ENCODE measurements at regions not wholly inside any gene's neighbourhood (a gene's known extent, or its start where the extent isn't known, plus 50 kb on each side); places are given as distances from the start of the nearest gene placed in this dataset.
"Not testable (repeated sequence)": the region's sequence is repeated elsewhere in the genome, so short reads cannot be mapped to it uniquely, and the experiment has no call there.

- no peaks in the 10 kb centered on the region for H3K4me1 ChIP-seq (ENCODE audit: control insufficient read depth in 2 of 3, insufficient read depth in 2 of 3, low read depth in 1 of 3, low read length in 3 of 3)
- H3K27me3 ChIP-seq (ENCODE audit: control insufficient read depth, insufficient read depth, low read length), result no peaks in the 10 kb centered on the region
- intact Hi-C loops (cut with DNase I), result no loop called here
- FAIRE-seq (no peak), DNase-seq (no peak)
- H3K4me3 ChIP-seq (ENCODE audit: low read length in 3 of 3), result no peak overlapping the region
- no peaks in the 10 kb centered on the region for H3K9me3 ChIP-seq (ENCODE audit: control insufficient read depth in 2 of 3, insufficient read depth in 1 of 3, low read length in 3 of 3)
- H3K27ac ChIP-seq (ENCODE audit: low read depth in 2 of 2, low read length in 2 of 2), result no peak overlapping the region
- TF ChIP-seq, protein P1, sequence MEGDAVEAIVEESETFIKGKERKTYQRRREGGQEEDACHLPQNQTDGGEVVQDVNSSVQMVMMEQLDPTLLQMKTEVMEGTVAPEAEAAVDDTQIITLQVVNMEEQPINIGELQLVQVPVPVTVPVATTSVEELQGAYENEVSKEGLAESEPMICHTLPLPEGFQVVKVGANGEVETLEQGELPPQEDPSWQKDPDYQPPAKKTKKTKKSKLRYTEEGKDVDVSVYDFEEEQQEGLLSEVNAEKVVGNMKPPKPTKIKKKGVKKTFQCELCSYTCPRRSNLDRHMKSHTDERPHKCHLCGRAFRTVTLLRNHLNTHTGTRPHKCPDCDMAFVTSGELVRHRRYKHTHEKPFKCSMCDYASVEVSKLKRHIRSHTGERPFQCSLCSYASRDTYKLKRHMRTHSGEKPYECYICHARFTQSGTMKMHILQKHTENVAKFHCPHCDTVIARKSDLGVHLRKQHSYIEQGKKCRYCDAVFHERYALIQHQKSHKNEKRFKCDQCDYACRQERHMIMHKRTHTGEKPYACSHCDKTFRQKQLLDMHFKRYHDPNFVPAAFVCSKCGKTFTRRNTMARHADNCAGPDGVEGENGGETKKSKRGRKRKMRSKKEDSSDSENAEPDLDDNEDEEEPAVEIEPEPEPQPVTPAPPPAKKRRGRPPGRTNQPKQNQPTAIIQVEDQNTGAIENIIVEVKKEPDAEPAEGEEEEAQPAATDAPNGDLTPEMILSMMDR (IDR thresholded peaks at IDR 0.05; ENCODE audit: borderline replicate concordance, extremely low read depth, insufficient read depth), result no peak
- no peak overlapping the region for H3K9ac ChIP-seq (ENCODE audit: low read length in 3 of 3)
- no peaks in the 10 kb centered on the region for H3K36me3 ChIP-seq (ENCODE audit: control insufficient read depth in 2 of 3, insufficient read depth in 3 of 3, low read length in 3 of 3)
These were observed 281.1 kb downstream of the NKX6-1 start for GRCh38 chr4:84218031-84218430.

- Histone ChIP-seq H3K27ac (ENCODE audit: low read depth in 2 of 2, low read length in 2 of 2) (no peak overlapping the region), H3K27me3 (ENCODE audit: control insufficient read depth, insufficient read depth, low read length) (no peaks in the 10 kb centered on the region), H3K9ac (ENCODE audit: low read length in 3 of 3) (no peak overlapping the region), H3K9me3 (ENCODE audit: control insufficient read depth in 2 of 3, insufficient read depth in 1 of 3, low read length in 3 of 3) (no peaks in the 10 kb centered on the region), H3K4me3 (ENCODE audit: low read length in 3 of 3) (no peak overlapping the region), H3K36me3 (ENCODE audit: control insufficient read depth in 2 of 3, insufficient read depth in 3 of 3, low read length in 3 of 3) (no peaks in the 10 kb centered on the region), H3K4me1 (ENCODE audit: control insufficient read depth in 2 of 3, insufficient read depth in 2 of 3, low read depth in 1 of 3, low read length in 3 of 3) (no peaks in the 10 kb centered on the region)
- FAIRE-seq, result no peak
- no peak for DNase-seq
- intact Hi-C loops (cut with DNase I), result no loop called here
- TF ChIP-seq, protein P1 (IDR thresholded peaks at IDR 0.05; ENCODE audit: borderline replicate concordance, extremely low read depth, insufficient read depth), result no peak
These were observed 283.9 kb downstream of the NKX6-1 start for GRCh38 chr4:84215217-84215616.

DNA sequence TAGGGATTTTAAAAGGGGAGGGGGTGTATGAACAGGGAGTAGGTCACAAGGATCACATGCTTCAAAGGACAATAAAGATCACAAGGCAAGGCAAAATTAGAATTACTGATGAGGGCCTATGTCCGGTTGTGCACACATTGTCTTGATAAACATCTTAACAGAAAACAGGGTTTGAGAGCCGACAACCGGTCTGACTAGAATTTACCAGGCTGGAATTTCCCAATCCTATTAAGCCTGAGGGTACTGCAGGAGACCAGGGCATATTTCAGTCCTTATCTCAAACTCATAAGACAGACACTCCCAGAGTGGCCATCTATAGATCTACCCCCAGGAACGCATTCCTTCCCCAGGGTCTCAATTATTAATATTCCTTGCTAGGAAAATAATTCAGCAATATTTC lies 292.9 kb downstream of the NKX6-1 start:
- H3K9me3 ChIP-seq (ENCODE audit: control insufficient read depth in 2 of 3, insufficient read depth in 1 of 3, low read length in 3 of 3); H3K27me3 ChIP-seq (ENCODE audit: control insufficient read depth, insufficient read depth, low read length); H3K4me1 ChIP-seq (ENCODE audit: control insufficient read depth in 2 of 3, insufficient read depth in 2 of 3, low read depth in 1 of 3, low read length in 3 of 3); FAIRE-seq; H3K9ac ChIP-seq (ENCODE audit: low read length in 3 of 3); H3K36me3 ChIP-seq (ENCODE audit: control insufficient read depth in 2 of 3, insufficient read depth in 3 of 3, low read length in 3 of 3); intact Hi-C loops (cut with DNase I); H3K4me3 ChIP-seq (ENCODE audit: low read length in 3 of 3); H3K27ac ChIP-seq (ENCODE audit: low read depth in 2 of 2, low read length in 2 of 2); DNase-seq: not testable (repeated sequence)

DNA sequence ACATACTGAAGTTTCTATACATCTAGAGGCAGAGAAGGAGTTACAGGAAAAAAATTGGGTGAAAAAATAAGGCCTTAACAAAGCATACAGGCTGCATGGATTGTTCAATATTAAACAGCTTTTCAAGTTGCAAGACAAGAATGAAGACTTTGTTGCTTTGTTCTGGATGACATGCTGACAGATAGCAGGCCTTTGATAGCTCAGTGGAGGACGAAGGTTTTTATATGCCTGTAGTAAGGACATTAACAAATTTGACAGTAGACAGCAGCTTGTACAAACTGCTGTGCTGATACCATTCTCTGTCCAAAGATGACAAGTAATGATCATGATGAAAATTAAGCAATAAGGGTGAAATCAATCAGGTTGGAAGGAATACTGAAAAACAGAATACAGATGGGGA lies 309.9 kb downstream of the NKX6-1 start:
- no peak overlapping the region for H3K9ac ChIP-seq (ENCODE audit: low read length in 3 of 3)
- H3K4me1 ChIP-seq (ENCODE audit: control insufficient read depth in 2 of 3, insufficient read depth in 2 of 3, low read depth in 1 of 3, low read length in 3 of 3), result no peaks in the 10 kb centered on the region
- H3K36me3 ChIP-seq (ENCODE audit: control insufficient read depth in 2 of 3, insufficient read depth in 3 of 3, low read length in 3 of 3), result no peaks in the 10 kb centered on the region
- TF ChIP-seq, protein P1 (IDR thresholded peaks at IDR 0.05; ENCODE audit: borderline replicate concordance, extremely low read depth, insufficient read depth), result no peak
- no peaks in the 10 kb centered on the region for H3K27me3 ChIP-seq (ENCODE audit: control insufficient read depth, insufficient read depth, low read length)
- H3K4me3 ChIP-seq (ENCODE audit: low read length in 3 of 3), result no peak overlapping the region
- no peaks in the 10 kb centered on the region for H3K9me3 ChIP-seq (ENCODE audit: control insufficient read depth in 2 of 3, insufficient read depth in 1 of 3, low read length in 3 of 3)
- H3K27ac ChIP-seq (ENCODE audit: low read depth in 2 of 2, low read length in 2 of 2), result no peak overlapping the region
- DNase-seq (no peak), FAIRE-seq (no peak)
- intact Hi-C loops (cut with DNase I), result no loop called here
